Chondrocyte (in vitro differentiated cells): ENCODE measurements at regions not wholly inside any gene's neighbourhood (a gene's known extent, or its start where the extent isn't known, plus 50 kb on each side); places are given as distances from the start of the nearest gene placed in this dataset.

Source experiments
- DNase-seq: peaks from one replicate; pipeline ENCODE4 v3.0.0; 2021; ENCODE audit warnings: mixed read lengths, low spot score
- H3K27ac Mint-ChIP-seq: one replicate; pipeline ENCODE4 v1.8.0; 2021; ENCODE audit warnings: mild to moderate bottlenecking, moderate library complexity, mixed read lengths; ENCODE audit not compliant: unreplicated experiment
- H3K27me3 Mint-ChIP-seq: 2 replicates; pipeline ENCODE4 v1.8.0; 2021; ENCODE audit warnings: low read depth, mixed read lengths
- H3K36me3 Mint-ChIP-seq: 2 replicates; pipeline ENCODE4 v1.8.0; 2021; ENCODE audit warnings: low read depth, mixed read lengths
- H3K4me1 Mint-ChIP-seq: 2 replicates; pipeline ENCODE4 v1.8.0; 2021; ENCODE audit warnings: low read depth, mild to moderate bottlenecking, mixed read lengths
- H3K4me3 Mint-ChIP-seq: one replicate; pipeline ENCODE4 v1.8.0; 2021; ENCODE audit warnings: mild to moderate bottlenecking, moderate library complexity, mixed read lengths; ENCODE audit not compliant: unreplicated experiment
- H3K9me3 Mint-ChIP-seq: 2 replicates; pipeline ENCODE4 v1.8.0; 2021; ENCODE audit warnings: low read depth, mixed read lengths
- TF ChIP-seq, protein P1 (sequence below): fragments of 200-600 bp; sonication (generic); IDR thresholded peaks from 2 replicates; pipeline ENCODE4 v1.5.0; 2021; ENCODE audit warnings: antibody characterized with exemption, mild to moderate bottlenecking, moderate library complexity

GRCh38 chr7:153921408-153921807 lies 130.8 kb upstream of the DPP6 start:
- no peaks in the 10 kb centered on the region for H3K4me1 Mint-ChIP-seq
- H3K9me3 Mint-ChIP-seq: peaks cover 58% of the 10 kb centered on the region
- H3K27me3 Mint-ChIP-seq: no peaks in the 10 kb centered on the region
- H3K27ac Mint-ChIP-seq: no peak overlapping the region
- no peaks in the 10 kb centered on the region for H3K36me3 Mint-ChIP-seq
- DNase-seq: no peak
- TF ChIP-seq, protein P1, sequence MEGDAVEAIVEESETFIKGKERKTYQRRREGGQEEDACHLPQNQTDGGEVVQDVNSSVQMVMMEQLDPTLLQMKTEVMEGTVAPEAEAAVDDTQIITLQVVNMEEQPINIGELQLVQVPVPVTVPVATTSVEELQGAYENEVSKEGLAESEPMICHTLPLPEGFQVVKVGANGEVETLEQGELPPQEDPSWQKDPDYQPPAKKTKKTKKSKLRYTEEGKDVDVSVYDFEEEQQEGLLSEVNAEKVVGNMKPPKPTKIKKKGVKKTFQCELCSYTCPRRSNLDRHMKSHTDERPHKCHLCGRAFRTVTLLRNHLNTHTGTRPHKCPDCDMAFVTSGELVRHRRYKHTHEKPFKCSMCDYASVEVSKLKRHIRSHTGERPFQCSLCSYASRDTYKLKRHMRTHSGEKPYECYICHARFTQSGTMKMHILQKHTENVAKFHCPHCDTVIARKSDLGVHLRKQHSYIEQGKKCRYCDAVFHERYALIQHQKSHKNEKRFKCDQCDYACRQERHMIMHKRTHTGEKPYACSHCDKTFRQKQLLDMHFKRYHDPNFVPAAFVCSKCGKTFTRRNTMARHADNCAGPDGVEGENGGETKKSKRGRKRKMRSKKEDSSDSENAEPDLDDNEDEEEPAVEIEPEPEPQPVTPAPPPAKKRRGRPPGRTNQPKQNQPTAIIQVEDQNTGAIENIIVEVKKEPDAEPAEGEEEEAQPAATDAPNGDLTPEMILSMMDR: no peak
- no peak overlapping the region for H3K4me3 Mint-ChIP-seq

GRCh38 chr7:153930696-153931095 lies 121.5 kb upstream of the DPP6 start:
- H3K9me3 Mint-ChIP-seq: peaks cover 60% of the 10 kb centered on the region
- H3K4me1 Mint-ChIP-seq: no peaks in the 10 kb centered on the region
- no peak overlapping the region for H3K4me3 Mint-ChIP-seq
- no peak overlapping the region for H3K27ac Mint-ChIP-seq
- no peak for DNase-seq
- TF ChIP-seq, protein P1: no peak
- H3K36me3 Mint-ChIP-seq: peaks cover 2% of the 10 kb centered on the region
- no peaks in the 10 kb centered on the region for H3K27me3 Mint-ChIP-seq

GRCh38 chr7:153934048-153934447 lies 118.2 kb upstream of the DPP6 start:
- TF ChIP-seq, protein P1: no peak
- no peak for DNase-seq
- Mint-ChIP-seq H3K36me3 (peaks cover 2% of the 10 kb centered on the region), H3K4me1 (no peaks in the 10 kb centered on the region), H3K27me3 (no peaks in the 10 kb centered on the region), H3K9me3 (peaks cover 59% of the 10 kb centered on the region), H3K27ac (no peak overlapping the region), H3K4me3 (no peak overlapping the region)

GRCh38 chr7:153934629-153935028 lies 117.6 kb upstream of the DPP6 start:
- H3K27me3 Mint-ChIP-seq: no peaks in the 10 kb centered on the region
- no peak overlapping the region for H3K27ac Mint-ChIP-seq
- no peak for DNase-seq
- H3K4me1 Mint-ChIP-seq: no peaks in the 10 kb centered on the region
- no peak overlapping the region for H3K4me3 Mint-ChIP-seq
- TF ChIP-seq, protein P1: no peak
- peaks cover 61% of the 10 kb centered on the region for H3K9me3 Mint-ChIP-seq
- peaks cover 2% of the 10 kb centered on the region for H3K36me3 Mint-ChIP-seq

- H3K4me3 Mint-ChIP-seq: no peak overlapping the region
- peaks cover 2% of the 10 kb centered on the region for H3K36me3 Mint-ChIP-seq
- H3K4me1 Mint-ChIP-seq: no peaks in the 10 kb centered on the region
- DNase-seq: no peak
- no peaks in the 10 kb centered on the region for H3K27me3 Mint-ChIP-seq
- H3K9me3 Mint-ChIP-seq: peaks cover 60% of the 10 kb centered on the region
- TF ChIP-seq, protein P1: no peak
- no peak overlapping the region for H3K27ac Mint-ChIP-seq
Measured at GRCh38 chr7:153935095-153935494, 117.1 kb upstream of the DPP6 start.
